ENCODE measurements at regions not wholly inside any gene's neighbourhood (a gene's known extent, or its start where the extent isn't known, plus 50 kb on each side); places are given as distances from the start of the nearest gene placed in this dataset.

GRCh38 chr13:34340534-34340933 lies 522.6 kb downstream of the RFC3 start:
- H3K27me3 ChIP-seq (ENCODE audit: control insufficient read depth, insufficient read depth, low read length), result no peaks in the 10 kb centered on the region
- no peak overlapping the region for H3K4me2 ChIP-seq (ENCODE audit: low read length)
- no peaks in the 10 kb centered on the region for H3K4me1 ChIP-seq
- no peak overlapping the region for H3K9ac ChIP-seq
- H3K4me3 ChIP-seq (ENCODE audit: low read depth, low read length), result no peak overlapping the region
- H3K79me2 ChIP-seq, result no peaks in the 10 kb centered on the region
- TF ChIP-seq, protein P1, sequence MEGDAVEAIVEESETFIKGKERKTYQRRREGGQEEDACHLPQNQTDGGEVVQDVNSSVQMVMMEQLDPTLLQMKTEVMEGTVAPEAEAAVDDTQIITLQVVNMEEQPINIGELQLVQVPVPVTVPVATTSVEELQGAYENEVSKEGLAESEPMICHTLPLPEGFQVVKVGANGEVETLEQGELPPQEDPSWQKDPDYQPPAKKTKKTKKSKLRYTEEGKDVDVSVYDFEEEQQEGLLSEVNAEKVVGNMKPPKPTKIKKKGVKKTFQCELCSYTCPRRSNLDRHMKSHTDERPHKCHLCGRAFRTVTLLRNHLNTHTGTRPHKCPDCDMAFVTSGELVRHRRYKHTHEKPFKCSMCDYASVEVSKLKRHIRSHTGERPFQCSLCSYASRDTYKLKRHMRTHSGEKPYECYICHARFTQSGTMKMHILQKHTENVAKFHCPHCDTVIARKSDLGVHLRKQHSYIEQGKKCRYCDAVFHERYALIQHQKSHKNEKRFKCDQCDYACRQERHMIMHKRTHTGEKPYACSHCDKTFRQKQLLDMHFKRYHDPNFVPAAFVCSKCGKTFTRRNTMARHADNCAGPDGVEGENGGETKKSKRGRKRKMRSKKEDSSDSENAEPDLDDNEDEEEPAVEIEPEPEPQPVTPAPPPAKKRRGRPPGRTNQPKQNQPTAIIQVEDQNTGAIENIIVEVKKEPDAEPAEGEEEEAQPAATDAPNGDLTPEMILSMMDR (IDR thresholded peaks at IDR 0.05), result no peak
- H2AFZ ChIP-seq, result no peak overlapping the region
- no peaks in the 10 kb centered on the region for H3K36me3 ChIP-seq (ENCODE audit: control insufficient read depth, insufficient read depth, low read length)
- no peaks in the 10 kb centered on the region for H3K9me3 ChIP-seq (ENCODE audit: control insufficient read depth, low read length)
- no peak overlapping the region for H3K27ac ChIP-seq

DNA sequence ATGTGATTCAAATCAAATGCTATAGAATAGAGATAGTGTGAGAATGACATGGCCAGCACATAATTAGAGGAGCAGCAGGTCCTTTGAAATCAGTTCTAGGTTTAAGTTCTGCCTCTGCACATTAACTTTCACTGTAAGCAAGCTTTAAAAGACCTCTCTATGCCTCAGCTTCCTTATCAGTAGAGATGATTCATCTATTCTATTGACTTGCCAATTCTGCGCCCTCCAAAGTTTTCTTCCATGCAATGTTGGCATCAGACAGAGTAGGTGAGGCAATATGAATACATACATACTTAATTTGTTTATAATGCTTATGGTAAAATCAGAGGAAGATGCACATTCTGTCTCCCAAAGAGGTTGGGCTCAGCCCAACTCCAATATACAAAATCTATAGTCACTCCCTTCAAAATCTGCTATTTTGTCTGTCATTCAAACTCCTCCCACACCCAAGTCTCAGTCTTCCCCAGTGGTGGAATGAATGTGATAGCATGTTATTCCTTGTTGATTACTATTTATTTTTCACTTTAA lies 525.5 kb downstream of the RFC3 start:
- no peak overlapping the region for H3K4me3 ChIP-seq (ENCODE audit: low read depth, low read length)
- no peak overlapping the region for H3K27ac ChIP-seq
- no peaks in the 10 kb centered on the region for H3K9me3 ChIP-seq (ENCODE audit: control insufficient read depth, low read length)
- H2AFZ ChIP-seq, result no peak overlapping the region
- no peak overlapping the region for H3K9ac ChIP-seq
- TF ChIP-seq, protein P1 (IDR thresholded peaks at IDR 0.05), result no peak
- H3K27me3 ChIP-seq (ENCODE audit: control insufficient read depth, insufficient read depth, low read length), result no peaks in the 10 kb centered on the region
- H3K4me2 ChIP-seq (ENCODE audit: low read length), result no peak overlapping the region
- H3K4me1 ChIP-seq, result no peaks in the 10 kb centered on the region
- H3K79me2 ChIP-seq, result no peaks in the 10 kb centered on the region
- no peaks in the 10 kb centered on the region for H3K36me3 ChIP-seq (ENCODE audit: control insufficient read depth, insufficient read depth, low read length)

GRCh38 chr13:34344816-34345215 lies 526.9 kb downstream of the RFC3 start:
- Histone ChIP-seq H3K4me2 (ENCODE audit: low read length) (no peak overlapping the region), H3K36me3 (ENCODE audit: control insufficient read depth, insufficient read depth, low read length) (no peaks in the 10 kb centered on the region), H3K79me2 (no peaks in the 10 kb centered on the region), H3K27me3 (ENCODE audit: control insufficient read depth, insufficient read depth, low read length) (no peaks in the 10 kb centered on the region), H3K27ac (no peak overlapping the region), H2AFZ (no peak overlapping the region), H3K4me1 (no peaks in the 10 kb centered on the region), H3K9me3 (ENCODE audit: control insufficient read depth, low read length) (no peaks in the 10 kb centered on the region), H3K4me3 (ENCODE audit: low read depth, low read length) (no peak overlapping the region), H3K9ac (no peak overlapping the region)
- TF ChIP-seq, protein P1 (IDR thresholded peaks at IDR 0.05), result no peak

GRCh38 chr13:34345258-34345965 lies 527.5 kb downstream of the RFC3 start:
- Histone ChIP-seq H3K4me1 (no peaks in the 10 kb centered on the region), H3K4me2 (ENCODE audit: low read length) (no peak overlapping the region), H3K36me3 (ENCODE audit: control insufficient read depth, insufficient read depth, low read length) (no peaks in the 10 kb centered on the region), H3K9ac (no peak overlapping the region), H3K27me3 (ENCODE audit: control insufficient read depth, insufficient read depth, low read length) (no peaks in the 10 kb centered on the region), H3K79me2 (no peaks in the 10 kb centered on the region), H3K27ac (no peak overlapping the region), H3K9me3 (ENCODE audit: control insufficient read depth, low read length) (no peaks in the 10 kb centered on the region), H2AFZ (no peak overlapping the region), H3K4me3 (ENCODE audit: low read depth, low read length) (no peak overlapping the region)
- TF ChIP-seq, protein P1 (IDR thresholded peaks at IDR 0.05), result no peak

DNA sequence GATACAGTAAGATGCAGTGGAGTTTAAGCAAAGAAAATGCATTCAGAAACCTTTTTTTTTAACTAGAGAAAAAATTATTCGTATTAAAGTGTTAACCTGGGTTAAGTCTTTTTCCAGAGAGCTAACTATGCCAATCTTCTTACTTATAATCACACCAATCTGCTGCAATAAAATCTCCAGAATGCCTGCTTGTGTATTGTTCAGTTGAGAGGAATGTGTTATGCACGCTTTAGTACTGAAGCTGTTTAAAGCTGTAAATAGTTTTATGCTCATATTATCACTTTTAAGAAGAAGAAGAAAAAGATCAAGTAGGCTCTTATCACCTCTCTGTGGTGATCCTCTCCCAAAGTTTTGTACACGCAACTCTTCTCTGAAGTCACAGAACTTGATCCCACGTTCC lies 528.7 kb downstream of the RFC3 start:
- H3K79me2 ChIP-seq, result no peaks in the 10 kb centered on the region
- no peaks in the 10 kb centered on the region for H3K4me1 ChIP-seq
- no peaks in the 10 kb centered on the region for H3K9me3 ChIP-seq (ENCODE audit: control insufficient read depth, low read length)
- no peak overlapping the region for H3K4me2 ChIP-seq (ENCODE audit: low read length)
- H3K27ac ChIP-seq, result no peak overlapping the region
- TF ChIP-seq, protein P1 (IDR thresholded peaks at IDR 0.05), result no peak
- H2AFZ ChIP-seq, result no peak overlapping the region
- no peak overlapping the region for H3K4me3 ChIP-seq (ENCODE audit: low read depth, low read length)
- no peaks in the 10 kb centered on the region for H3K27me3 ChIP-seq (ENCODE audit: control insufficient read depth, insufficient read depth, low read length)
- H3K9ac ChIP-seq, result no peak overlapping the region
- no peaks in the 10 kb centered on the region for H3K36me3 ChIP-seq (ENCODE audit: control insufficient read depth, insufficient read depth, low read length)
